ENCODE measurements at regions not wholly inside any gene's neighbourhood (a gene's known extent, or its start where the extent isn't known, plus 50 kb on each side); places are given as distances from the start of the nearest gene placed in this dataset.

DNA sequence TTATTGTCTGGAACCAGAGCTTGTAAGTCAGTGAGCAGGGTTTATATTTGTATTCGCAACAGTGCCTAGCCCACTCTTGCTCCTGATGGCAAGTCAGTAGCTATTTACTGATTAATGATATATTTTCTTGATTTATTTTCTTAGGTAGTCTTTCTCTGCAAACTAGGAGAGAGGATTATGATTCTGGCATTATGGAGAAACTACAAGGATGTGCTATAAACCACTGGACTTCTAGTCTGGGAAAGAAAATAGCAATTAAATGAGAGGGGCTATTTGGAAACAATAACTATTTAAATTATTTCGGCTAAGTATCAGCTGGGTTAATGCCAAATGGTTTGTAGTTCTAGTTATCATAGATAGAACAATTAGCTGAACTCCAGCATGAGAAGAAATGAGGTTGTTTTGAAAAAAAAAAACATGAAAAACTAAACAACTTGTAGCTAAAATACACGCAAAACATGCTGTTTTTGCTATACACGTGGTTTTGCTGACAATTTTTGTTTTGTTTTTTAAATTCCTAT, 304.9 kb upstream of the TCF21 start:
- DNase-seq (ENCODE audit: low read depth in 4 of 4, low spot score in 3 of 4) = no peak

GRCh38 chr6:133584823-133585222, 304.1 kb upstream of the TCF21 start:
- DNase-seq (ENCODE audit: low read depth in 4 of 4, low spot score in 3 of 4) = no peak

- DNase-seq (ENCODE audit: low read depth in 4 of 4, low spot score in 3 of 4) = no peak
Measured at GRCh38 chr6:133585978-133586377, 302.9 kb upstream of the TCF21 start.

GRCh38 chr6:133587546-133588160, 301.3 kb upstream of the TCF21 start:
- DNase-seq (ENCODE audit: low read depth in 4 of 4, low spot score in 3 of 4) = peak in 1 of 4 donors; percentile 36

GRCh38 chr6:133590196-133590595, 298.7 kb upstream of the TCF21 start:
- no peak for DNase-seq (ENCODE audit: low read depth in 4 of 4, low spot score in 3 of 4)

DNA sequence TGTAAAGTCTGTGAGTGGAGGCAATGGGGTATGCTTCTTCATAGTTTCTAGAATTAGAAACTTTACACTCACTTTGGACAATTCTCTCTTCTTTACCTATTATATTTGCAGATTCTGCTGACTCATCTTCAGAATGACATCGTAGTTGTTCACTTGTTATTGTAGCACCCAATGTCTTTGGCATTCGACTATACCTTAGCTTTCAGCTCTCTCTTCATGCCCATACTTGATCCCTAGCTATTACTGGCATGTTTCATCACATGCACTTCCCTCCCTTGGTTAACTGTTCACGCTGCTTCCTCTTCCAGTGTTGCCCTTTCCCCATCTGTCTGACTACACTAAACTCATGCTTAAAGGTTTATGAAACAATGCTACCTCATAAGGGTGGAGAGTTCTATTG, 298.1 kb upstream of the TCF21 start:
- no peak for DNase-seq (ENCODE audit: low read depth in 4 of 4, low spot score in 3 of 4)

DNA sequence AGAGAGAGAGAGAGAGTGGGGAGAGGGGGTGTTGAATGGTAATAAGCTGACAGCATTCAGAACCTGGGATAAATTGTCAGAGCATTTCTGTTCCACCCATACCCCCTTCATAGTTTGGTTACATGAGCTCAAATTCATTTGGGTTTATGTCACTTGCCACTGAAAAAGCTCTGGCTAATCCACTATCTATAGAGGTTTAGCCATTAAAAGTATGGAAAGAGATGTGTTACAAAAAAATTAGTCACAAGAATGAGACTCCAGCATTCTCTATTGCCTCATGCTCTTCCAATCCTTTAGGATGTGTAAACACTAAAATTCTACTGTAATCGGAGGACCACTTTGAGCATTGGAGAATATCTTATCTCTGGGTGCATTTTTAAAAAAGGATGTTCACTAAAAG, 297.6 kb upstream of the TCF21 start:
- DNase-seq (ENCODE audit: low read depth in 4 of 4, low spot score in 3 of 4) = no peak

- peak in 3 of 4 donors; percentile 66 to 72 (median 71) for DNase-seq (ENCODE audit: low read depth in 4 of 4, low spot score in 3 of 4)
Measured at GRCh38 chr6:133594652-133595110, 294.2 kb upstream of the TCF21 start.

- DNase-seq (ENCODE audit: low read depth in 4 of 4, low spot score in 3 of 4) = peak; percentile 60 to 76 (median 74)
Measured at GRCh38 chr6:133595111-133595761, 293.7 kb upstream of the TCF21 start.

GRCh38 chr6:133606852-133607251, 282.1 kb upstream of the TCF21 start:
- DNase-seq (ENCODE audit: low read depth in 4 of 4, low spot score in 3 of 4) = no peak

DNA sequence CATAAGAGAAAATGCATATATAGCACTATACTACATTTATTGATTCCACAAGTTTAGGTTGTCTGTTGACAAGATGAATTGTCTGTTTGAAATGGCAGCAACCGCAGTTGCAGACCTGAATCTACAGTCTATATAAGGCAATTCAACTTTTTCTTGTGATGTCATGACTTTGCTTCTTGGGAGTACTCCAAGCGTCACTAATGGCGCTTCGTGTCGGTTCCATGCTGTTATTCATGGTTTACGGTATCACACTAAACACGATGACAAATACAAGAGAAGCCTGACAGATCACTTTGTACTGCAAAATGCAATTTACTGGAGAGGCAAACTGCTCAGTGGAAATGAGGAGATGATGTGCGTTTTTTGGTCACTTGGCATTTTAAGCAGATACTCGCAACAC, 280.3 kb upstream of the TCF21 start:
- DNase-seq (ENCODE audit: low read depth in 4 of 4, low spot score in 3 of 4) = no peak

GRCh38 chr6:133609415-133610226, 279.3 kb upstream of the TCF21 start:
- DNase-seq (ENCODE audit: low read depth in 4 of 4, low spot score in 3 of 4) = no peak

DNA sequence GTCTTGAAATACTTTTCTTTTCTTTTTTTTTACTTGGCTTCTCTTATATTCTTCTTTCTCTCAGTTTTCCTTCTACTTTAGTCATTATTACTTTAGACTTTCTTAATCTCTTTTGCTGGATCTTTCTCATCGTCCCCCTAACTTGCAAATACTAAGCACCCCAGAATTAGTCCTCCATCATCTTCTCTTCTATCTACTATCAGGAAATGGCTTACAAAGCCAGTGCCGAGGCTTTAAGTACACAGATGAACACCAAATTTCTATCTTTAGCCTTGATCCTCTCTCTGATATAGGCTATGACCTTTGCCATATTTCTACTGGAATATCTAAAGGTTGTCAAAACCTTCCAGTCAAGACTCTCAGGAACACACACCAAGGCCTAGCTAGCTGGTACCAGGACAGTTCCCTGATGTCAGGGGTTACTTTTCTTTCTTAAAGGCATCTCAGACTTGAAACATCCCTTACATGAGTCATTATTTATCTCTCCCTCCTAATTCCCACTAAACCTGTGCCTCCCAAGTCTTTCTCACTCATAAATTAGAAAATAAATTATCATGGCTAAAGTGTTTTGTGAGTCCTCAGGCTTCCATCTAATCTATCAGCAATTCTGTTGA, 278.6 kb upstream of the TCF21 start:
- no peak for DNase-seq (ENCODE audit: low read depth in 4 of 4, low spot score in 3 of 4)

- no peak for DNase-seq (ENCODE audit: low read depth in 4 of 4, low spot score in 3 of 4)
Measured at GRCh38 chr6:133610971-133611370, 277.9 kb upstream of the TCF21 start.

- no peak for DNase-seq (ENCODE audit: low read depth in 4 of 4, low spot score in 3 of 4)
Measured at GRCh38 chr6:133612459-133612858, 276.5 kb upstream of the TCF21 start.

DNA sequence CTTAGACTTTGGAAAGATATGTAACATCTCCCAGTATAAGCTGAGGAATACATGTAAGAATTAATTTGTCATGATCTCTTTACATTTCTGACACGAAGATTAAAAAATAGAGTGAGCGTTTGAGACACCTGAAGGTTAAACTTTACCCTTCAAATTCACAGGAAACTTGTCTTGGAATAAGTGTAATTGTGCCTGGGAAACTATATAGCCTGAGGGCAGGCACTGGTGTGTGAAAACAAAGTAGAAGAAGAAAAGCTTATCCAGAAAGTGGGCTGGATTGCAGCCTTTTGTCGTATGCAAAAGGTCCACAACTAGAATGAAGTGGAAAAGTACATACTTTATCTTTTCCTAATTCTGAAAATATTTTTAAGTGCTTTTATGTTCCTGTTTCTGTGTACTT, 275.7 kb upstream of the TCF21 start:
- DNase-seq (ENCODE audit: low read depth in 4 of 4, low spot score in 3 of 4) = no peak

DNA sequence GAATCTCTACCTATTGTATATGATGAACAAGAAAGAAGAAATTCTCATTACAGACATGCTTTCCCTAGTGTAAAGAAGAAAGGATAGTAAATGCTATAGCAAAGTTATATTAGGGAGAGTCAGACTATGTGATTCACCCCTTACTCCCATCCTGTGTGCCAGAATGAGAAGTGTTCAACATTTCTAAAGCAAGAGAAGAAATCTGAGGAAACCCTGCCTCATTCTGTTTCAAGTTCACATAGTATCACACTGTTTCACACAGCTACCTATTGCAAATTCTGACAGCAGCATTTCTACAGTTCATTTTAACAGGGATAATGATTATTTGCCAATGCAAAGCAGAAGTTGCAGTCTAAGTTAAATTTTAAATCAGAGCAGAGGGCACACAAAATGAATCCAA, 267.2 kb upstream of the TCF21 start:
- DNase-seq (ENCODE audit: low read depth in 4 of 4, low spot score in 3 of 4) = no peak

- no peak for DNase-seq (ENCODE audit: low read depth in 4 of 4, low spot score in 3 of 4)
Measured at GRCh38 chr6:133623065-133623464, 265.8 kb upstream of the TCF21 start.

GRCh38 chr6:133623621-133624020, 265.3 kb upstream of the TCF21 start:
- no peak for DNase-seq (ENCODE audit: low read depth in 4 of 4, low spot score in 3 of 4)

- no peak for DNase-seq (ENCODE audit: low read depth in 4 of 4, low spot score in 3 of 4)
Measured at GRCh38 chr6:133626096-133626666, 262.7 kb upstream of the TCF21 start.

- no peak for DNase-seq (ENCODE audit: low read depth in 4 of 4, low spot score in 3 of 4)
Measured at GRCh38 chr6:133629970-133630369, 258.9 kb upstream of the TCF21 start.
